GM23338 (cell line): ENCODE measurements at regions not wholly inside any gene's neighbourhood (a gene's known extent, or its start where the extent isn't known, plus 50 kb on each side); places are given as distances from the start of the nearest gene placed in this dataset.
"Not testable (repeated sequence)": the region's sequence is repeated elsewhere in the genome, so short reads cannot be mapped to it uniquely, and the experiment has no call there.

Source experiments
- ATAC-seq: fragments of 200-7000 bp; cut with Tn5 transposase; 3 replicates; pipeline ENCODE4 v1.9.1; 2020
- DNase-seq: peaks from one replicate; pipeline ENCODE4 v3.0.0-alpha.2; 2015; ENCODE audit warnings: low spot score
- H2AFZ ChIP-seq: fragments of 200-600 bp; sonication (generic); 2 replicates; pipeline ENCODE4 v1.8.0; 2016; ENCODE audit warnings: antibody characterized with exemption, mild to moderate bottlenecking, moderate library complexity
- H3F3A ChIP-seq: fragments of 200-600 bp; sonication (generic); replicated peaks from 2 replicates; pipeline ENCODE4 v1.8.0; 2017; ENCODE audit warnings: antibody characterized with exemption, mixed run types, low read depth
- H3K27ac ChIP-seq: fragments of 200-600 bp; sonication (generic); 2 replicates; pipeline ENCODE4 v1.6.1; 2016; ENCODE audit warnings: low read depth
- H3K27me3 ChIP-seq: fragments of 200-600 bp; sonication (generic); 2 replicates; pipeline ENCODE4 v1.8.0; 2016; ENCODE audit warnings: mild to moderate bottlenecking, mixed run types, moderate library complexity; ENCODE audit not compliant: insufficient read depth
- H3K36me3 ChIP-seq: fragments of 200-600 bp; sonication (generic); 2 replicates; pipeline ENCODE4 v1.8.0; 2016; ENCODE audit warnings: mild to moderate bottlenecking; ENCODE audit not compliant: insufficient read depth
- H3K4me1 ChIP-seq: fragments of 200-600 bp; sonication (generic); 2 replicates; pipeline ENCODE4 v1.8.0; 2016; ENCODE audit warnings: mild to moderate bottlenecking, moderate library complexity; ENCODE audit not compliant: insufficient read depth
- H3K4me2 ChIP-seq: fragments of 200-600 bp; sonication (generic); 2 replicates; pipeline ENCODE4 v1.7.1; 2017; ENCODE audit warnings: mixed run types
- H3K4me3 ChIP-seq: fragments of 200-600 bp; sonication (generic); 2 replicates; pipeline ENCODE4 v1.6.1; 2016; ENCODE audit warnings: mixed run types
- H3K79me2 ChIP-seq: fragments of 200-600 bp; sonication (generic); replicated peaks from 2 replicates; pipeline ENCODE4 v1.8.0; 2017; ENCODE audit warnings: mild to moderate bottlenecking; ENCODE audit not compliant: insufficient read depth
- H3K9me2 ChIP-seq: fragments of 200-600 bp; sonication (generic); 2 replicates; pipeline ENCODE4 v1.8.0; 2017; ENCODE audit not compliant: insufficient read depth
- H4K20me1 ChIP-seq: fragments of 200-600 bp; sonication (generic); replicated peaks from 2 replicates; pipeline ENCODE4 v1.8.0; 2017; ENCODE audit warnings: mild to moderate bottlenecking; ENCODE audit not compliant: insufficient read depth
- H3K27ac Mint-ChIP-seq: 2 replicates; pipeline ENCODE4 v1.8.0; 2020; ENCODE audit warnings: inconsistent platforms, mild to moderate bottlenecking, moderate library complexity, mixed read lengths
- H3K27me3 Mint-ChIP-seq: 3 replicates; pipeline ENCODE4 v1.8.0; 2022; ENCODE audit warnings: low read depth, mild to moderate bottlenecking, moderate library complexity, mixed read lengths, inconsistent platforms; ENCODE audit not compliant: insufficient read depth, poor library complexity
- H3K36me3 Mint-ChIP-seq: 3 replicates; pipeline ENCODE4 v1.8.0; 2021; ENCODE audit warnings: low read depth, mild to moderate bottlenecking, inconsistent platforms, moderate library complexity, mixed read lengths
- H3K4me1 Mint-ChIP-seq: 3 replicates; pipeline ENCODE4 v1.8.0; 2020; ENCODE audit warnings: mild to moderate bottlenecking, inconsistent platforms, mixed read lengths
- H3K4me3 Mint-ChIP-seq: 3 replicates; pipeline ENCODE4 v1.8.0; 2021; ENCODE audit warnings: moderate library complexity, mild to moderate bottlenecking, inconsistent platforms, mixed read lengths
- H3K9me3 Mint-ChIP-seq: 3 replicates; pipeline ENCODE4 v1.8.0; 2020; ENCODE audit warnings: moderate library complexity, mild to moderate bottlenecking, inconsistent platforms, mixed read lengths
- CTCF ChIP-seq, 2 experiments: fragments of 200-600 bp in 1 of 2; sonication (generic) in 1 of 2; conservative IDR thresholded peaks; 2 replicates each; pipeline versions ENCODE4 v1.5.1 to v1.6.1; 2016 to 2017; ENCODE audit warnings: antibody characterized with exemption in 2 of 2, low read depth in 2 of 2, mild to moderate bottlenecking in 2 of 2, moderate library complexity in 1 of 2
- EZH2 ChIP-seq: fragments of 200-600 bp; sonication (generic); IDR thresholded peaks from one replicate; pipeline ENCODE4 v1.8.0; 2017; ENCODE audit warnings: antibody characterized with exemption, mild to moderate bottlenecking, low read depth; ENCODE audit not compliant: unreplicated experiment
- EZH2phosphoT487 ChIP-seq: fragments of 200-600 bp; sonication (generic); IDR thresholded peaks from one replicate; pipeline ENCODE4 v1.8.1; 2018; ENCODE audit warnings: antibody characterized with exemption; ENCODE audit not compliant: unreplicated experiment
- JUNB ChIP-seq: IDR thresholded peaks from one replicate; pipeline ENCODE4 v1.6.1; 2016; ENCODE audit warnings: antibody characterized with exemption; ENCODE audit not compliant: unreplicated experiment
- NANOG ChIP-seq: IDR thresholded peaks from 2 replicates; pipeline ENCODE4 v1.6.1; 2016; ENCODE audit warnings: antibody characterized with exemption, borderline replicate concordance
- POLR2AphosphoS5 ChIP-seq: IDR thresholded peaks from 2 replicates; pipeline ENCODE4 v1.6.1; 2016; ENCODE audit warnings: antibody characterized with exemption, low read depth
- ZNF114 ChIP-seq: fragments of 250-450 bp; sonication (Bioruptor Pico); IDR thresholded peaks from 2 replicates; pipeline ENCODE4 v1.5.0; 2020; ENCODE audit warnings: mild to moderate bottlenecking, moderate library complexity
- ZNF331 ChIP-seq: fragments of 250-450 bp; sonication (Bioruptor Pico); IDR thresholded peaks from 2 replicates; pipeline ENCODE4 v1.5.0; 2020; ENCODE audit warnings: low read depth, mild to moderate bottlenecking, moderate library complexity
- ZNF462 ChIP-seq: fragments of 250-450 bp; sonication (Bioruptor Pico); IDR thresholded peaks from 2 replicates; pipeline ENCODE4 v1.5.0; 2020; ENCODE audit warnings: mild to moderate bottlenecking, moderate library complexity
- TF ChIP-seq, protein P1 (sequence below): IDR thresholded peaks from 2 replicates; pipeline ENCODE4 v1.6.1; 2016; ENCODE audit warnings: antibody characterized with exemption
- TF ChIP-seq, protein P2 (sequence below): IDR thresholded peaks from one replicate; pipeline ENCODE4 v1.6.1; 2018; ENCODE audit warnings: antibody characterized with exemption; ENCODE audit not compliant: unreplicated experiment

DNA sequence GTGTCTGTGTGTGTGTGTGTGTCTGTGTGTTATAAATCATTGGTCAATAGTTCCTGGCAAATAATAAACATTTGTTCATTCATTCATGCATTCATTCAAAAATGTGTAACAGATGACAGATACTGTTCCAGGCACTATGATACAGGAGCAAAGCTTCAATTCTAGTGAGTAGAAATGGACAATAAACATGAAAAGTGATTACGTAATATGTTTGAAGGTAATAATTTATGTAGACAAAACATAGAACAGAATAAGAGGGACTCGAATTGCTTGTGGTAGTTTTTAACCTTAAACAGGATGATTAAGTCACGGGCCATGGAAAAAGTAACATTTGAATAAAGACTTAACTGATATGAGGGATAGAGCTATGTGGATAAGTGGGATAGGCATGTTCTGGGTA is 90.1 kb upstream of the MAGEC2 start:
- H3K27me3 ChIP-seq = no peaks in the 10 kb centered on the region
- DNase-seq (no peak), ATAC-seq (no peak)
- no peak overlapping the region for H2AFZ ChIP-seq
- no peak overlapping the region for H3K4me3 Mint-ChIP-seq
- no peak overlapping the region for H3K27ac ChIP-seq
- no peak overlapping the region for H3K27ac Mint-ChIP-seq
- H3K4me1 ChIP-seq = no peaks in the 10 kb centered on the region
- H3K9me2 ChIP-seq = no peaks in the 10 kb centered on the region
- H3K4me3 ChIP-seq = no peak overlapping the region
- no peaks in the 10 kb centered on the region for H3F3A ChIP-seq
- H3K79me2 ChIP-seq = no peaks in the 10 kb centered on the region
- TF ChIP-seq POLR2AphosphoS5 = no peak
- TF ChIP-seq NANOG = no peak
- TF ChIP-seq, protein P1, sequence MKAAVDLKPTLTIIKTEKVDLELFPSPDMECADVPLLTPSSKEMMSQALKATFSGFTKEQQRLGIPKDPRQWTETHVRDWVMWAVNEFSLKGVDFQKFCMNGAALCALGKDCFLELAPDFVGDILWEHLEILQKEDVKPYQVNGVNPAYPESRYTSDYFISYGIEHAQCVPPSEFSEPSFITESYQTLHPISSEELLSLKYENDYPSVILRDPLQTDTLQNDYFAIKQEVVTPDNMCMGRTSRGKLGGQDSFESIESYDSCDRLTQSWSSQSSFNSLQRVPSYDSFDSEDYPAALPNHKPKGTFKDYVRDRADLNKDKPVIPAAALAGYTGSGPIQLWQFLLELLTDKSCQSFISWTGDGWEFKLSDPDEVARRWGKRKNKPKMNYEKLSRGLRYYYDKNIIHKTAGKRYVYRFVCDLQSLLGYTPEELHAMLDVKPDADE = no peak
- TF ChIP-seq ZNF331 (CRISPR knock-in tag) = no peak
- TF ChIP-seq JUNB = no peak
- TF ChIP-seq CTCF (conservative IDR thresholded peaks at IDR 0.05; ENCODE audit: low read depth in 2 of 2) = no peak
- TF ChIP-seq ZNF462 (CRISPR knock-in tag) = no peak
- TF ChIP-seq ZNF114 (CRISPR knock-in tag) = no peak
- no peak for TF ChIP-seq EZH2
- TF ChIP-seq EZH2phosphoT487 = no peak
- TF ChIP-seq, protein P2, sequence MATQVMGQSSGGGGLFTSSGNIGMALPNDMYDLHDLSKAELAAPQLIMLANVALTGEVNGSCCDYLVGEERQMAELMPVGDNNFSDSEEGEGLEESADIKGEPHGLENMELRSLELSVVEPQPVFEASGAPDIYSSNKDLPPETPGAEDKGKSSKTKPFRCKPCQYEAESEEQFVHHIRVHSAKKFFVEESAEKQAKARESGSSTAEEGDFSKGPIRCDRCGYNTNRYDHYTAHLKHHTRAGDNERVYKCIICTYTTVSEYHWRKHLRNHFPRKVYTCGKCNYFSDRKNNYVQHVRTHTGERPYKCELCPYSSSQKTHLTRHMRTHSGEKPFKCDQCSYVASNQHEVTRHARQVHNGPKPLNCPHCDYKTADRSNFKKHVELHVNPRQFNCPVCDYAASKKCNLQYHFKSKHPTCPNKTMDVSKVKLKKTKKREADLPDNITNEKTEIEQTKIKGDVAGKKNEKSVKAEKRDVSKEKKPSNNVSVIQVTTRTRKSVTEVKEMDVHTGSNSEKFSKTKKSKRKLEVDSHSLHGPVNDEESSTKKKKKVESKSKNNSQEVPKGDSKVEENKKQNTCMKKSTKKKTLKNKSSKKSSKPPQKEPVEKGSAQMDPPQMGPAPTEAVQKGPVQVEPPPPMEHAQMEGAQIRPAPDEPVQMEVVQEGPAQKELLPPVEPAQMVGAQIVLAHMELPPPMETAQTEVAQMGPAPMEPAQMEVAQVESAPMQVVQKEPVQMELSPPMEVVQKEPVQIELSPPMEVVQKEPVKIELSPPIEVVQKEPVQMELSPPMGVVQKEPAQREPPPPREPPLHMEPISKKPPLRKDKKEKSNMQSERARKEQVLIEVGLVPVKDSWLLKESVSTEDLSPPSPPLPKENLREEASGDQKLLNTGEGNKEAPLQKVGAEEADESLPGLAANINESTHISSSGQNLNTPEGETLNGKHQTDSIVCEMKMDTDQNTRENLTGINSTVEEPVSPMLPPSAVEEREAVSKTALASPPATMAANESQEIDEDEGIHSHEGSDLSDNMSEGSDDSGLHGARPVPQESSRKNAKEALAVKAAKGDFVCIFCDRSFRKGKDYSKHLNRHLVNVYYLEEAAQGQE = no peak
- no peaks in the 10 kb centered on the region for H4K20me1 ChIP-seq
- H3K9me3 Mint-ChIP-seq = no peaks in the 10 kb centered on the region
- no peaks in the 10 kb centered on the region for H3K36me3 Mint-ChIP-seq
- no peaks in the 10 kb centered on the region for H3K36me3 ChIP-seq
- no peak overlapping the region for H3K4me2 ChIP-seq
- no peaks in the 10 kb centered on the region for H3K27me3 Mint-ChIP-seq
- H3K4me1 Mint-ChIP-seq = no peaks in the 10 kb centered on the region

- not testable (repeated sequence) for H3K27me3 ChIP-seq
Observed at GRCh38 chrX:142270166-142270565, 65.1 kb upstream of the MAGEC2 start.

More at GRCh38 chrX:142270166-142270565, 65.1 kb upstream of the MAGEC2 start:
- not testable (repeated sequence) for H3F3A ChIP-seq, H4K20me1 ChIP-seq, H3K36me3 Mint-ChIP-seq, DNase-seq, H3K27ac ChIP-seq, H3K79me2 ChIP-seq, H3K4me1 Mint-ChIP-seq, H3K4me1 ChIP-seq, H3K27me3 Mint-ChIP-seq, H3K9me2 ChIP-seq, H3K4me3 ChIP-seq, H2AFZ ChIP-seq, H3K4me3 Mint-ChIP-seq, ATAC-seq, H3K27ac Mint-ChIP-seq, H3K36me3 ChIP-seq, H3K4me2 ChIP-seq
- H3K9me3 Mint-ChIP-seq = peaks cover 14% of the 10 kb centered on the region; the same call in 2 of the 3 replicates
